HG03457 (cell line): ENCODE measurements at regions not wholly inside any gene's neighbourhood (a gene's known extent, or its start where the extent isn't known, plus 50 kb on each side); places are given as distances from the start of the nearest gene placed in this dataset.

ENCODE experiments used
- ATAC-seq: cut with Tn5 transposase; IDR thresholded peaks from one replicate; pipeline ENCODE4 v1.9.1; 2021; ENCODE audit warnings: moderate number of reproducible peaks; ENCODE audit not compliant: unreplicated experiment

DNA sequence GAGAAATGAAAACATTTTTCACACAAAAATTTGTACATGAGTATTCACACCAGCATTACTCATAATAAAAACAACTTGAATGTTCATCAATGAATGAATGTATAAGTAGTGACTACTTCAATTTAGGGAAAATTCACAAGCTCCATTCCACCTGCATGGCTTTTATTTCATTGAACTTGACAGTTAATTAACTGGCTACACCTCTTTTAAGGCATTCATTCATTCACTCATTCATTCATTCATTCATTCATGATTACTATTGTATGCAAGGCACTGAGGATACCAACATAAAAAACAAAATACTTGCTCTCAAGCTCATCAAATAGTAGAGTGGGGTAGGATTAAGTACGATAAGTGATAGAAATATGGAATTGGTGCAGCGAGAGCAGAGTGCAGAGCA is 198.3 kb upstream of the DLGAP1 start:
- no peak for ATAC-seq

DNA sequence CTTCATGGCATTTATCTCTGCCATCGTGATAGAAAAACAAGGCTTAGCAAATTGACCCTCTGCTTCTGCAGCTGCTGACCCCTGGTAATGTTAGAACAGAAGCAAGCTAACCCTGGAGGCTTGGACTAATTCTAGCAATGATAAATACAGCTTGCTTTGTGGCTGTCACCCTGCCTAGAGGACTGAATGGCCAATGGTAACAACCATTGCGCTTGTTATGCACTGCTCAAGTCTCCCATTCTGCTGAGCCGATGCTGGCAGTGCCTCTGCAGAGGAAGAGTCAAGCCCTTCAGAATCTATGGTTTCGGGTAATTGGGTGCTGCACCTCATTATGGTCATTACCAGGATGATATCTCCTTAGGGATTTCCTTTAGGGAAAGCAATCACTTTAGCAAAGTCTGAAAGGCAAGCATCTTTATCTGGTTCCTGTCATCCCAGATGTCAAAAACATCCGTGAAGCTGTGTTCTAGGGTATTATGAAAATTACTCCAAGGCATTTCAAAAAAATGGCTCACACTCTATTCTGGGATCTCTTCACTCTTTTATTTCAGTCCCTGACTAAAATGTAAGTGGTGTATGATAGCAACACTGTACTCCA is 186.8 kb upstream of the DLGAP1 start:
- ATAC-seq, result no peak

DNA sequence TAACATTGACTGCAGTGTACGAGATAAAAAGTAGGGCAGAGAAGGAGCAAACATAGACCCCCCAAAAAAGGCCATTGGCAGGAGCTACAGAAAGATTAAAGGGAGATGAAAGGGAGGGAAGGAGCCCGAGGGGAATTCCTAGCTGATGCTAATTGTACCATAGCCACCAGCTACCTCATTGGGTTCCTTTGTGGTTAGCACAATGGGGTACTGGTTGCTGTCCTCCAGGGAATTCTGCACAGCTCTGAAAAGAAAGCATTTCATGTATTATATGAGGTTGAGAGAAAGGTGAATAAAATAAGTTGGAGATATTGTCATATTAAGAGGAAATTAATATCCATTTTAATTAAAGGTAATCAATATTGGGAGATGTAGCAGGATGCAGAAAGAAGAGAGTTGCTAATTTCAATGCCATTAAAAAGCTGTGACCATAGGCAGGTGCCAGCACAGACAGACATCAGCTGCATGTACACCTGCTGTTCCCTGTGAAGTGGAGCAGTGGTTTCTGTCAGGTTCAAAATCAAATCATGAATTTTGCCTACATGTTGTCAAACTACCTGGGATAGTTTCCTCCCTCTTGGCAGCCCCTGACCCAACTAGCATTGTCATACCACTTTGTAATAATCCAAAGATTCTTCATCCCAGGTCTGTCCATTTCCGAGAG is 185.4 kb upstream of the DLGAP1 start:
- no peak for ATAC-seq

DNA sequence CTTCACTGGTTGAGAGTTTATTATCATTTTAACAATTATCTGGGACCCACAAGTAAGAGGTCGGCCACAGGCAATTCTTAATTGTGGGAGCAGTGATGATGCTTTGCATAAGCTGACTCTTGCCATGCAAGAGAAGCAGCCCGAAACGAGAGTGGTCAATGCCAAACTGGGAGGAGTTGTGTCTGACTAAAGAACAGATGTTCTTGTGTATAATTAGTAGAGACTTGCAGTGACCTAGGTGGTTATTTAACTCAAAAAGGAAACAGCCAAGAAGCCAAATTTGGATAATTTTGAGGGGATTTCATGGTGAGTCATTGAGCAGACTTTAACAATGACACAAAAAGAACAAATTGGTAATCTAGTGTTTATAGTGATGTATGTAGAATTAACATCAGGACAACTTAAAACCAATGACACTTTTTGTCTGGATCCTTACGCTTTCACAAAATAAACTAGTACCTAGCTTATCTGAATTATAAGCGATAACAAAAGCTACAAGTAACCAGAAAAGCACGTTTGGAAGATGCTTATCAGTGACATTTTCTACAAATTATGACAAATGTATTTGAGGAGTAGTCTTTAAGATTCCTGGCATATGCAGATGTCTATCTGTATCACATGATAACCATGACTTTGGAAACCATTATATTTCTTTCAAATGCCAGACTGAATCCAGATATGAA is 184.7 kb upstream of the DLGAP1 start:
- ATAC-seq, result peak; percentile 79

DNA sequence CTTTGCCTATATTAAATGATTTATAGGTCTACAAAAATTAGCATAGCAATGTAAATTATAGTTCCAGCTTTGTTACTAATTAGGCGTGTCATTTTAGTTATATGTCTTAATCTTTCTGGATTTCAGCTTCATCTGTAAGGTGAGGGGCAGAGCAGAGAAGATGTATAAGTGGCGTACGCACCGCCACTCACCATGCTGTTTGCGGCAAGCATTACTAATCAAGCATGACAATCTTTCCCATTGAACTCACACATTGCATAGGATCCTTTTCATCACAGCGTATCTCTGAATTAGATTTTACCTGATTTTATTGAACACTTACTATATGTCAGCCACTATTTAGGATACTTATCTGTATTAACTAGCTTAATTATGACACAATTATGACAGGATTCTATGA is 183.6 kb upstream of the DLGAP1 start:
- ATAC-seq, result no peak

DNA sequence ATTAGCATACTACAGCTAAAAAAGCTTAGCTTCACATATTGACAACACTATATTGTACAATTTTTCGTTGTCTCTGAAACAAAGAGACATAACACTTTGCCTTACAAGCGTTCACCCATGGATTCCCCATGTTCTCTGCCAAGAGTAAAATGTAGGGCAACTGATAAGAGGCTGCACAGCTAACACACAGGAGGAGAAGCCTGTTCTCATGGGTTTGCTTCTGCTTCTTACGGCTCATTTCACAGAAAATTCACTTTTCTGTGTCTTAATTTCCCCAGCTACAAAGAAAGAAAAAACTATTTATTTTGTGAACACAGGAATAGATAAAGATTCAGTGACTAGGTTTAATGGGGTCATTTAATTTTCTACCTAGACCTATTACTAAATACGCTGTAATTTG is 182.8 kb upstream of the DLGAP1 start:
- ATAC-seq, result no peak

DNA sequence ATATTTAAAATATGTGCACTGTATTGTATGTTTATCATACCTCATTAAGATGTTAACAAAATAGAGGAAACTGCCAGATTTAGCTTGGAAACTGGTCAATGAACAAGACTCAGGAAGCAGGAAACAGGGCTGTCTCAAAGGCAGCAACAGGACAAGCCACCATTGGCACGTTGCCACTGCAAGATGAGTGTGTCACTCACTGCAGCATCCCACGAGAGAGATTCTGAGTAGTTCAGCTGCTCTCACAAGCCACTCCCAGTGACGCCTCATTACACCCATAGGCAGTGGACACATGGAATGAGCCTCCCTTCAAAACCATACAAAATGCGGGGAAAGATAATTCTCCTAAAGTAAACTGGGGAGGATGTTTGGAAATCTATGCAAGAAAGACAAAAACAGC is 181.9 kb upstream of the DLGAP1 start:
- no peak for ATAC-seq

DNA sequence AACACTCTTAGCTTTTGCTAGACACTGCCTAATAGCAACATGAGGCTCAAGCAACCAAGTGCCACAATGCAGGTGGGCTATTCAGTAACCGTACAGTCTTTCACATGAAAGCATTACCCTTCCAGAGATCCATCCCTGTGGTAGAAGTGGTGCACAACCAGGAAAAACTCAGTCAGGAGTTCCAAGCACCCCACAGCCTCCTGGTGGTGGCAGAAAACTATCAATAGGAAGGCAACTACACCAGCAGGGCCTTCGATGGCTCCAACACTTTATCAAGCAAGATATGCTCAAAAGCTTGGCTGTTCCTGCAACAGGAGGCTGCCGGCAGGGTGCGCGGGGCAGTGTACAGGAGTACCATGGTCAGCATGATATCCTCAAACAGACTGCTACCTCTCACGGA is 176.1 kb upstream of the DLGAP1 start:
- ATAC-seq, result no peak

DNA sequence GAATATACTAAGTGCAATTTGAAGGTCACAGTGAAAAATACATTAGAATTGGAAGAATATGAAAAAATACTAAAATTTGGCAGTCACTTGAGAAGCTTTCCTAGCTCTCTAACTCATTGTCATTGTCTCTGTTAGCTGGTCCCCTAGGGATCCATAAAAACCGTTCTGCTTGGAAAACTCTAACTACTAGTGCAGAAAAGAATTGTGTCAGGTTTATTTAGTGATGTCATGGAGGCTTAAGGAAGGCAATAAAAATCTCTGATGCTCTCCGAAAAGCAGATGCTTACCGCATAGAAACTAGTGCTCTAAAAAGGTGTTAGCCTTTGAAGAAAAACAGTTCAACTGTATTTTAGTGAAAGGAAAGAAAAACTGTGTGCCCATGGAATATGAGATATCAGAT is 150.1 kb upstream of the DLGAP1 start:
- no peak for ATAC-seq

DNA sequence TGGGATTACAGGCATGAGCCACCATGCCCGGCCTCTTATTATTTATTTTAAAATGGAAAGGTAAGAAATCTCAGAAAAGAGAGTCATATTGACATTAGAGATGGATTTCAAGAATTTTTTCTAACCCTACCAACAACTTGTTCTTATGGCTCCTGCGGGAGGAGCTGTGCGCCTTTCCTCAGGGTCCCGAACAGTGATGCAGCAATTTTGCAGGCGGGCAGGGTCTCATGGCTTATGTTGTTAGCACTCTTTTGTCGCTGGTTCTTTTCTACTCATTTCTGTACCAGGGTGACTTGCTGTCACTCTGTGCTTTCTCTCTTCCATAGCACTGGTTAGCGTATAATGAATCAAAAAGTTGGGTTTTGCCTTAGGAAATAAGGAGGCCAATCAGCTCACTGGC is 148.8 kb upstream of the DLGAP1 start:
- ATAC-seq, result no peak

DNA sequence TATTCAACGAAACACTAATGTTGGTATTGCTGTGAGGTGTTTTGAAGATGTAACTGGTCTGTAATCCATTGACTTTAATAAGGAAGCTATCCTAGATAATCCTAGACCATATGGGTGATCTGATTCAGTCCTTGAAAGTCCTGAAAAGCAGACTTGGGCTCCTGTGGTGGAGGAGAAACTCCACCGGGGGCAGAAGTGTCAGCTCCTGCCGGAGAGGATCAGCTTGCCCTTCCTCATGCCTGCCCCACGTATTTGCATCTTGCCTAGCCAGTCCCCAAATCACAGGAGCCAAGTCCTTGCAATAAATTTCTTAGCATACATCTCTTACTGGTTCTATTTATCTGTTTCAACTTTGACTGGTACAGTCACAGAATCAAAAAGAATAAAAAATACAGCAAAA is 144.2 kb upstream of the DLGAP1 start:
- ATAC-seq, result no peak

DNA sequence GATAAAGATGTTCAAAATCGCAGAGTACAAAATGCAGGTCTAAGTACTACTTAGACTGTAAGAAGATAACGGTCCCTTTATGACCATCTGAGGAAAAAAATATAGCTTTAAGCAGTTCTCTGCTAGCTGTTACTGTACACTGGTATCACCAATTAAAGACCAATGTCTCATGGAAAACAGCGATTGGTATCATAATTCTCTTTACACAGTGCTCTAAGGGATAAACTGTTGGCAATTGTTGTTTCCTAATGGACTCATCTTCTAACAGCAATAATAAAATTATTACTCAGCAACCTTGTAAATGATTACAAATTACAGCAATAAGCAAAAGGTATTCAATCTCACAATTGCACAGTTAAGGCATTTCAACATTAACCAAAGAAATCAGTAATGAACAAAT is 142.2 kb upstream of the DLGAP1 start:
- no peak for ATAC-seq

DNA sequence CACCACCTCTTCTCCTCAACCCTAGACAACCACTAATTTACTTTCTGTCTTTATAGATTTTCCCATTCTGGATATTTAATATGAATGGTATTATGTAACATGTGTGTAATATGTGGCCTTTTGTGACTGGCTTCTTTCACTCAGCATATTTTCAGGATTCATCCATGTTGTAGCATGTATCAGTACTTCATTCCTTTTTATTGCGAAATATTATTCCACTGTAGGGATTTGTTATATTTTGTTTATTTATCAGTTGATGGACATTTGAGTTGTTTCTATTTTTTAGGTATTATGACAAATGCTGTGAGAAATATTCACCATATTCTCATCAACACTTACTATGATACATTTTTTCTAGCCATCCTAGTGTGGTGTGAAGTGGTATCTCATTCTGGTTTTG is 138.8 kb upstream of the DLGAP1 start:
- ATAC-seq, result no peak

DNA sequence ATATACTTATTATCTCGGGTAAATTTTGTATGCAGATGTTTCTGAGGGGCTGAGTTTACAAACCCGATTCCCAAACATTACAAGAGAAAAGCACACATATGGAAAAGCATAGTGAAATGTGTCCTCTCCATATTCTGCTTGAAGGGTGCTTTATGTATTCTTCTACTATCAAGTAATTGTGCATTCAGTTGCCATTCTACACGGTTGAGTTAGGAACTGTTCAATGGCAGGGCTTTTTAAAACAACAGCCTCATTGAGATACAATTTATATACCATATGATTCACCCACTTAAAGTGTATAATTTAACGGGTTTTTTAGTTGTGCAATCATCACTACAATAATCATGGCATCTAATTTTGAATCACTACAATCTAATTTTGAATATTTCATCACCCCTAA is 138.4 kb upstream of the DLGAP1 start:
- no peak for ATAC-seq

DNA sequence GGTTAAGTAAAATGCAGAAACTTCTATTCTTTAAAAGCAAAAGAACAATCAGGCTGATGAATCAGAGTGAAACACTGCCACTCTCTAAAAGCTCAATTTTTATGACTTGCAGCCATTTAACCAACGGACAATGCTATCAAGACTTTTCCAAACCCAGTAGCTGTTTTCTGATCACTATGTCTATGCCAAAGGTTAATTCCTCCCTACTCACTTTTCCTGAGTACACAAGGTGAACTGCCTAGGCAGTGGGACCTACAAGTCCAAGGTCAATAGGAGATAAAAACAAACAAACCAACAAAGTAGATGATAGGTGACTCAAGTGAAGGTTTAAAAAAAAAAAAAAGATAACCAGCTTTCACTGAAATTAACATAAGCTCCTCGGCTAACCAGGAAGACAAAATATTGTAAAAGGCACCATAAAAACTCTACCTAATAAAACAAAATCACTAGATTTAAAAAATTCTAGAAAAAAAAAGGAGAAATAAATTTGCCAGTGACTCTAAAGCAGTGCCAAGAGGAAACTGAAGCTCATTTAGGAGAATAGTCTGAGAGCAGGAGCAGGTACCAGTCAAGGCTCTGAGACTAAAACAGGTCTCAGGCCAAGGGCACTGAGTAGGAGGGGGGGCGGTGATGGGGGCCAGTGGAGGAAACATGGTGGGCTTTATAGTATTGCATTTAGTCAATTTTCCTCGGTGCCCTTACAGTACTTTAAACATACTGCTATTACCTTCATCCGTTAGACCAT is 134.1 kb upstream of the DLGAP1 start:
- no peak for ATAC-seq

DNA sequence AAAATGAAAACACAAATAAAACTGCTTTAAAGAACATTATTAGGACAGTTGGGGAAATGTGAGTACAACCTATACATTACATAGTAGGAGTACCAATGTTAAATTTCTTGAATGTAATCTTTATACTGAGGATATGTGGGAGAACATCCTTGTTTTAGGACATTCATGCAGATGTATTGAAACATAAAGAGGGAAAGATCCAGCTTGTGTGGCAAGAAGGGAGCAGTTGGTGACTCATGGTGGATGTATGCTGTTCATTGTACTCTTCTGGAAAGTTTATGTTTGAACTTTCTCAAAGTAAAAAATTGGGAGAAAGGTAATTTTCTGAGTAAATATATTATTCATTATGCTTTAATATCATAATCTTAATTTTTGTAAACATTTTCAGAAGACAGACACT is 132.1 kb upstream of the DLGAP1 start:
- ATAC-seq, result no peak

DNA sequence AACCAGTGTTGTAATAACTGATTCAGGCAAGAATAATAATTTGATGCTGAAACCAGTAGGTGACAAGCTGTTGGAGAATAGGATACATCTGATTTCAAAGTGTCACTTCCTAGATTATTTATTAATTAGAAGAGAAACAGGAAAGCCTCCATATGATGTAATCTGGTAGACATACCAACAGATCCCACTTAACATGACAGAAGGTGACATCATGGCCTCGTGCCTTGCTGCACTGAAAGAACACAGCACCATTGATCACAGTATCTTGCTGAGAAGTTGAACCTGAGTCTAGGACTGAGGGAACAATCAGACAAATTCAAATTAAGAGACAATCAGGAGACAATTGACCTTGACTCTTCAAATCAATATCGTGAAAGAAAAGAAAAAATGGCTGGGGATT is 131.6 kb upstream of the DLGAP1 start:
- ATAC-seq, result no peak

DNA sequence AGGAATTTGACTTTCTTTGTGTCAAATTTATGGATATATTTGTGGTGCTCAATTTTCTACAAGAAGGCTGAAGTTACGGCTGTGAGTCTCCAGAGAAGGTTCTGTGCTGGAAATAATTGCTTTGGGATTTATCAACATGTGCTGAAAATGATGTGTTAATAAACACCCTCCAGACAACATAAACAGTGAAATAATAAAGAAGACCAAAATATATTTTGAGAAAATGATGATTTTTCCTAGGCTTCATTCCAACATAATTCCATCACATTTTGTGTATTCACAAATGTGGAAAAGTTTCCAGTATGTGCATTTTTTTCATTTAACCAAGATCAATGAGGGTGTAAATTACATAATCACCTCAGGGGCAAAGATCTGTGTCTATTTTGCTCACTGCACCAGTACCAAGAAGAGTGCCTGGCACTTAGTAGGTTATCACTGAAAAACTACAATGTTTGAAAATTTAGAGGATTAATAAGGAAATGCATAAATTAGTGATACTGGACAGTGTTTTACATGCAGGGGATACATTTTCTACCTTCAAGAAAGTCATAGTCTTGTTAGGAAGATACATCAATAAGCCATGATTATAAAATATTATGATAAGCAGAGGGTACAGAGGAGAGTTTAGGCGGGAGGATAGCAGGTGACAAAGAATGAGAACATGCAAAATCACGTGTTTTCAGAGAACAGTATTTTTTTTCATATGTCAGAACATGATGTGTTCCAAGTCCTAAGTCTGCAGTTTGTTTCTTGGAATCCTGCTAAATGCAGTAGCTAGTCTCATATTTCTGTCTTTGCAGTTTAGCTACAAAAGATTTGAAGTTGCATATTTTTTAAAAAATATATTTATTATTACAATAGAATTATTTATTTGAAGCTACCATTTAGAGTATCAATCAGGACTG is 127.6 kb upstream of the DLGAP1 start:
- ATAC-seq, result no peak

DNA sequence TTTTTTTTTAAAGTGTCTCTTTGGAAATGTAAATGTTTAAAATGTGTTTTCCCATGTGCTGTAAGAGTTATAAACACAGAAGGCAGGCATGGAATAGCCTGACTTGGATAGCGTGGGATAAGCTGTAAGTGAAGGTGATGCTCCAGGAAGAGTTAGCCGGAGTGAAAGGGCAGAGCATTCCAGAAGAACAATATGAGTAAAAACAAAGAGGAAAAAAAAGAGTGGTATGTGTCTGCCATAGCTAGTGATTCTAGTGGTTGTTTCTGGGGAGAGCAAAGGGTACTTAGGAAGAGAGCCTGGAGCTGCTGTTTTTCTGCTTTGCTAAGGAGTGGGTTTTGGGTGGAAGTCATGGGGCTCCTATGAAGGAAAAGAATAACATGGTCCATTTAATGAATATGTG is 126.9 kb upstream of the DLGAP1 start:
- no peak for ATAC-seq

DNA sequence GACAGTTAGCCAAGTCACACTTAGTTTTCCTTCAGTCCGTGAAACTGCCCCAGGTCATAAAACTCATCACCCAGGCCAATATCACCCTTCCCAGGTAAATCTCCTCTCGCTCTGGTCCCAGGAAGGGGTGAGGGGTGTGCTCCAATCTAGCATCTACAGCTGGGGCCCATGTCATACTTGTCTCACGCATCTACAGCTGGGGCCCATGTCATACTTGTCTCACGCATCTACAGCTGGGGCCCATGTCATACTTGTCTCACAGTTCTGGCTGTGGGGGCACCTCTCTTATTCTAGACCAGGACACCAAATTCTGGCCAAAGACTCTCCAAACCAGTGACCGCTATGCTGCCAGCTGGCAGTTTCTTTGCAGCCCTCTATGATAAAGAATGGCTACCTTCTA is 123.3 kb upstream of the DLGAP1 start:
- ATAC-seq, result no peak

DNA sequence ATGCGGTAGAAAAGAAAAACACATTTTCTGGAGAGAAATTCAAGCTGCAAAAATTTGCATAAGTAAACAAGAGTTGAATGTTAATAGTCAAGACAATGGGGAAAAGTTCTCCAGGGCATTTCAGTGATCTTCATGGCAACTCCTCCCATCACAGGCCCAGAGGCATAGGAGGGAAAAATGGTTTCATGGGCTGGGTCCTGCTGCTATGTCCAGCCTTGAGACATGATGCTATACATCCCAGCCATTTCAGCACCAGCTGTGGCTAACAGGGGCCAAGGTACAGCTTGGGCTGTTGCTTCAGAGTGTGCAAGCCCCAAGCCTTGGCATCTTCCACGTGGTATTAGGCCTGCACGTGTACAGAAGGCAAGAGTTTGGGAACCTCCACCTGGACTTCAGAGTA is 118.6 kb upstream of the DLGAP1 start:
- no peak for ATAC-seq
